ENCODE measurements at regions not wholly inside any gene's neighbourhood (a gene's known extent, or its start where the extent isn't known, plus 50 kb on each side); places are given as distances from the start of the nearest gene placed in this dataset.

DNA sequence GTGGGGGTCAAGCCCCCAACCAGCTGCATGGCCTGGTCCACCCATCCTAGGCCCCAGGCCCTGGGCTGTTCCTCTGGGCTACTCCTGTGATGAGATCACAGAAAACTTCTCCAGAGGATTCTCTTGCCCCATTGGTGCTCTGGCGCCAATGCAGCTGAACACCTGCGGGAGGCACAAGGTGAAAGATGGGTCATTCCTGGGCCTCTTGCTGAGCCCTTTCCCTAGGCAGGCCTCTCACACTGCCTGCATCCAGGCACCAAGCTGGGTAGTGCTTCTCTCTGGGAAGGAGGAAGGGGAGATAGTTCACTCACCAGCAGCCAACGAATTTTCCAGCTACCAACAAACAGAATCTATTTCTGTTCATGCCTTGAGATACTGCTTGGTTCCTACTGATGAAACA lies 142.1 kb downstream of the PXDC1 start:
- no peaks in the 10 kb centered on the region for H3K36me3 ChIP-seq (ENCODE audit: control insufficient read depth, insufficient read depth, low read length)
- H2AFZ ChIP-seq (replicated peaks; ENCODE audit: low read length, poor library complexity): no peak overlapping the region
- ChIA-PET POLR2A (ENCODE audit: unreplicated experiment) (no interaction called here), CTCF (no interaction called here)
- dilution Hi-C loops (cut with HindIII; ENCODE audit: low sequenced_read_pairs, unreplicated experiment) (no loop called here), intact Hi-C loops (cut with micrococcal nuclease) (no loop called here), in situ Hi-C loops (cut with MboI; ENCODE audit: low sequenced_read_pairs) (no loop called here)
- H3K4ac ChIP-seq (ENCODE audit: low read depth, low read length): no peak overlapping the region
- H3K56ac ChIP-seq (ENCODE audit: extremely low read depth, insufficient read depth, low read length): no peak overlapping the region
- no peak overlapping the region for H3K9ac ChIP-seq (ENCODE audit: low read depth, low read length)
- no peak overlapping the region for H3K14ac ChIP-seq (replicated peaks; ENCODE audit: low read depth, low read length)
- TF ChIP-seq, protein P1, sequence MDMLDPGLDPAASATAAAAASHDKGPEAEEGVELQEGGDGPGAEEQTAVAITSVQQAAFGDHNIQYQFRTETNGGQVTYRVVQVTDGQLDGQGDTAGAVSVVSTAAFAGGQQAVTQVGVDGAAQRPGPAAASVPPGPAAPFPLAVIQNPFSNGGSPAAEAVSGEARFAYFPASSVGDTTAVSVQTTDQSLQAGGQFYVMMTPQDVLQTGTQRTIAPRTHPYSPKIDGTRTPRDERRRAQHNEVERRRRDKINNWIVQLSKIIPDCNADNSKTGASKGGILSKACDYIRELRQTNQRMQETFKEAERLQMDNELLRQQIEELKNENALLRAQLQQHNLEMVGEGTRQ (IDR thresholded peaks at IDR 0.05; ENCODE audit: low read depth, low read length): no peak
- TF ChIP-seq MAZ (IDR thresholded peaks at IDR 0.05; ENCODE audit: borderline replicate concordance, low read depth, low read length) (no peak), CEBPB (IDR thresholded peaks at IDR 0.05; ENCODE audit: low read depth, low read length) (no peak), CHD1 (IDR thresholded peaks at IDR 0.05; ENCODE audit: low read depth, low read length) (no peak), RCOR1 (IDR thresholded peaks at IDR 0.05; ENCODE audit: insufficient replicate concordance, low read length) (no peak), RFX5 (IDR thresholded peaks at IDR 0.05; ENCODE audit: low read depth, low read length) (no peak), MAFK (IDR thresholded peaks at IDR 0.05; ENCODE audit: low read depth, low read length) (no peak), SMC3 (IDR thresholded peaks at IDR 0.05; ENCODE audit: low read depth, low read length) (no peak), NFE2L2 (IDR thresholded peaks at IDR 0.05; ENCODE audit: low read depth, low read length) (no peak), MXI1 (IDR thresholded peaks at IDR 0.05; ENCODE audit: borderline replicate concordance, low read depth, low read length) (no peak), RAD21 (IDR thresholded peaks at IDR 0.05; ENCODE audit: low read length) (no peak), FOS (IDR thresholded peaks at IDR 0.05; ENCODE audit: low read depth, low read length) (no peak), BHLHE40 (IDR thresholded peaks at IDR 0.05; ENCODE audit: low read depth, low read length) (no peak), POLR2A (IDR thresholded peaks at IDR 0.05; ENCODE audit: low read depth, low read length) (no peak)
- TF ChIP-seq, protein P2, sequence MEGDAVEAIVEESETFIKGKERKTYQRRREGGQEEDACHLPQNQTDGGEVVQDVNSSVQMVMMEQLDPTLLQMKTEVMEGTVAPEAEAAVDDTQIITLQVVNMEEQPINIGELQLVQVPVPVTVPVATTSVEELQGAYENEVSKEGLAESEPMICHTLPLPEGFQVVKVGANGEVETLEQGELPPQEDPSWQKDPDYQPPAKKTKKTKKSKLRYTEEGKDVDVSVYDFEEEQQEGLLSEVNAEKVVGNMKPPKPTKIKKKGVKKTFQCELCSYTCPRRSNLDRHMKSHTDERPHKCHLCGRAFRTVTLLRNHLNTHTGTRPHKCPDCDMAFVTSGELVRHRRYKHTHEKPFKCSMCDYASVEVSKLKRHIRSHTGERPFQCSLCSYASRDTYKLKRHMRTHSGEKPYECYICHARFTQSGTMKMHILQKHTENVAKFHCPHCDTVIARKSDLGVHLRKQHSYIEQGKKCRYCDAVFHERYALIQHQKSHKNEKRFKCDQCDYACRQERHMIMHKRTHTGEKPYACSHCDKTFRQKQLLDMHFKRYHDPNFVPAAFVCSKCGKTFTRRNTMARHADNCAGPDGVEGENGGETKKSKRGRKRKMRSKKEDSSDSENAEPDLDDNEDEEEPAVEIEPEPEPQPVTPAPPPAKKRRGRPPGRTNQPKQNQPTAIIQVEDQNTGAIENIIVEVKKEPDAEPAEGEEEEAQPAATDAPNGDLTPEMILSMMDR (conservative IDR thresholded peaks at IDR 0.05; ENCODE audit: low read depth, low read length): no peak
- TF ChIP-seq, protein P3, sequence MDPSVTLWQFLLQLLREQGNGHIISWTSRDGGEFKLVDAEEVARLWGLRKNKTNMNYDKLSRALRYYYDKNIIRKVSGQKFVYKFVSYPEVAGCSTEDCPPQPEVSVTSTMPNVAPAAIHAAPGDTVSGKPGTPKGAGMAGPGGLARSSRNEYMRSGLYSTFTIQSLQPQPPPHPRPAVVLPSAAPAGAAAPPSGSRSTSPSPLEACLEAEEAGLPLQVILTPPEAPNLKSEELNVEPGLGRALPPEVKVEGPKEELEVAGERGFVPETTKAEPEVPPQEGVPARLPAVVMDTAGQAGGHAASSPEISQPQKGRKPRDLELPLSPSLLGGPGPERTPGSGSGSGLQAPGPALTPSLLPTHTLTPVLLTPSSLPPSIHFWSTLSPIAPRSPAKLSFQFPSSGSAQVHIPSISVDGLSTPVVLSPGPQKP (IDR thresholded peaks at IDR 0.05; ENCODE audit: borderline replicate concordance, low read depth, low read length): no peak
- H2BK15ac ChIP-seq (ENCODE audit: low read depth, low read length): no peak overlapping the region
- H4K20me1 ChIP-seq (ENCODE audit: insufficient read depth, low read length): no peaks in the 10 kb centered on the region
- no TSS peak for BruUV-seq (replicated peaks)
- H3K4me3 ChIP-seq (ENCODE audit: insufficient read depth, low read depth, low read length): no peak overlapping the region
- H3K27ac ChIP-seq (ENCODE audit: insufficient read depth, low read length): no peak overlapping the region
- H3K4me2 ChIP-seq (ENCODE audit: low read depth, low read length): no peak overlapping the region
- H2AK5ac ChIP-seq (ENCODE audit: low read depth, low read length): 0 out of 2 replicates have a peak overlapping the region, but pooled peaks have one; percentile 20
- WGBS, 2 experiments (ENCODE audit: extremely low coverage in 2 of 2, insufficient read length in 1 of 2): 100% methylated on average over 2 of the region's 3 CpGs; no CpG with 5 or more reads in 1 of the 2 experiments
- H3K9me1 ChIP-seq (ENCODE audit: insufficient read depth, low read length): peaks cover 5% of the 10 kb centered on the region; the same call in 1 of the 2 replicates
- H3K23ac ChIP-seq (ENCODE audit: low read depth, low read length): no peak overlapping the region
- no peak overlapping the region for H4K5ac ChIP-seq (ENCODE audit: low read depth, low read length)
- H2BK20ac ChIP-seq (ENCODE audit: low read depth, low read length): no peak overlapping the region
- ATAC-seq (ENCODE audit: low read depth) (no peak), DNase-seq (no peak)
- H3K9me3 ChIP-seq (ENCODE audit: control insufficient read depth, insufficient read depth, low read length): no peaks in the 10 kb centered on the region
- no peak overlapping the region for H2BK5ac ChIP-seq (ENCODE audit: low read depth, low read length, poor library complexity, severe bottlenecking)
- H2BK120ac ChIP-seq (ENCODE audit: low read depth, low read length): no peak overlapping the region
- no peak overlapping the region for H4K91ac ChIP-seq (ENCODE audit: insufficient read depth, low read depth, low read length)
- peaks cover 42% of the 10 kb centered on the region for H3K27me3 ChIP-seq (ENCODE audit: control insufficient read depth, insufficient read depth, low read length)
- H4K8ac ChIP-seq (ENCODE audit: low read depth in 2 of 2, low read length in 2 of 2): no peak overlapping the region
- no peak overlapping the region for H3K18ac ChIP-seq (ENCODE audit: low read depth, low read length)
- no peaks in the 10 kb centered on the region for H3K79me1 ChIP-seq (ENCODE audit: low read depth in 1 of 2, low read length in 2 of 2)
- H3K4me1 ChIP-seq (ENCODE audit: control insufficient read depth, insufficient read depth, low read length): peaks cover 10% of the 10 kb centered on the region
- H2AK9ac ChIP-seq (replicated peaks; ENCODE audit: low read depth, low read length, poor library complexity): no peak overlapping the region
